NCI-H2171 (cell line): ENCODE measurements at regions not wholly inside any gene's neighbourhood (a gene's known extent, or its start where the extent isn't known, plus 50 kb on each side); places are given as distances from the start of the nearest gene placed in this dataset.
A peak's percentile ranks its signal among the peaks of the same experiment; 100 is the strongest.

ENCODE experiments used
- DNase-seq: peaks from one replicate; lab custom pipeline; 2025; lab: John Stamatoyannopoulos, UW

GRCh38 chr9:106324053-106324585 is 538.8 kb upstream of the ZNF462 start:
- no peak for DNase-seq

GRCh38 chr9:106324591-106325280 is 538.2 kb upstream of the ZNF462 start:
- DNase-seq: no peak

GRCh38 chr9:106326493-106326892 is 536.5 kb upstream of the ZNF462 start:
- no peak for DNase-seq

GRCh38 chr9:106333481-106333880 is 529.5 kb upstream of the ZNF462 start:
- DNase-seq: peak; percentile 87

GRCh38 chr9:106334081-106334480 is 528.9 kb upstream of the ZNF462 start:
- DNase-seq: peak; percentile 23

GRCh38 chr9:106339882-106340281 is 523.1 kb upstream of the ZNF462 start:
- no peak for DNase-seq

- DNase-seq: no peak
These were observed 512.2 kb upstream of the ZNF462 start for GRCh38 chr9:106350777-106351176.

- DNase-seq: no peak
These were observed 506.0 kb upstream of the ZNF462 start for GRCh38 chr9:106356924-106357323.

GRCh38 chr9:106358331-106358730 is 504.6 kb upstream of the ZNF462 start:
- no peak for DNase-seq

GRCh38 chr9:106376689-106377088 is 486.3 kb upstream of the ZNF462 start:
- DNase-seq: no peak

- DNase-seq: no peak
These were observed 479.9 kb upstream of the ZNF462 start for GRCh38 chr9:106383072-106383471.

GRCh38 chr9:106387965-106388364 is 475.0 kb upstream of the ZNF462 start:
- no peak for DNase-seq

GRCh38 chr9:106393226-106393625 is 469.7 kb upstream of the ZNF462 start:
- no peak for DNase-seq

GRCh38 chr9:106400170-106400569 is 462.8 kb upstream of the ZNF462 start:
- no peak for DNase-seq

GRCh38 chr9:106400950-106401349 is 462.0 kb upstream of the ZNF462 start:
- no peak for DNase-seq

GRCh38 chr9:106403081-106403480 is 459.9 kb upstream of the ZNF462 start:
- no peak for DNase-seq

- DNase-seq: no peak
These were observed 458.8 kb upstream of the ZNF462 start for GRCh38 chr9:106404137-106404536.

GRCh38 chr9:106405871-106406435 is 457.0 kb upstream of the ZNF462 start:
- DNase-seq: no peak

GRCh38 chr9:106414042-106414441 is 448.9 kb upstream of the ZNF462 start:
- DNase-seq: no peak

- DNase-seq: no peak
These were observed 445.3 kb upstream of the ZNF462 start for GRCh38 chr9:106417685-106418084.

- DNase-seq: no peak
These were observed 443.1 kb upstream of the ZNF462 start for GRCh38 chr9:106419829-106420228.

GRCh38 chr9:106420511-106420944 is 442.4 kb upstream of the ZNF462 start:
- no peak for DNase-seq

GRCh38 chr9:106421772-106422171 is 441.2 kb upstream of the ZNF462 start:
- DNase-seq: no peak

GRCh38 chr9:106423575-106423974 is 439.4 kb upstream of the ZNF462 start:
- no peak for DNase-seq
